ENCODE measurements at regions not wholly inside any gene's neighbourhood (a gene's known extent, or its start where the extent isn't known, plus 50 kb on each side); places are given as distances from the start of the nearest gene placed in this dataset.

- ATAC-seq = no peak
- no peak overlapping the region for H3K4me3 ChIP-seq
- no peak overlapping the region for H3K4me2 ChIP-seq (ENCODE audit: control insufficient read depth, insufficient read depth)
- CTCF ChIA-PET = interaction anchor here (2.5 kb wide), 1 partner anchor 12 kb away, joined by 8 read pairs; no protein-coding TSS in a partner anchor
- H3K79me2 ChIP-seq (ENCODE audit: control insufficient read depth, insufficient read depth, low read length) = no peaks in the 10 kb centered on the region
- H3K9ac ChIP-seq (ENCODE audit: control insufficient read depth, insufficient read depth, low read length) = no peak overlapping the region
- no peaks in the 10 kb centered on the region for H3K27me3 ChIP-seq (replicated peaks in 1 of 2; ENCODE audit: control insufficient read depth in 2 of 2, insufficient read depth in 2 of 2, low read length in 1 of 2)
- RAD21 ChIA-PET (ENCODE audit: unreplicated experiment) = no interaction called here
- WGBS (ENCODE audit: insufficient coverage, insufficient replicate concordance, low lambda C conversion rate, missing lambda C conversion rate) = 83% methylated on average over 3 of the region's 3 CpGs
- no peak overlapping the region for H3K27ac ChIP-seq (ENCODE audit: control insufficient read depth, insufficient read depth)
- intact Hi-C loops (cut with micrococcal nuclease; ENCODE audit: unreplicated experiment) (no loop called here), in situ Hi-C loops (cut with MboI) (no loop called here)
- BruUV-seq (replicated peaks) = no TSS peak
- FAIRE-seq = no peak
- no peaks in the 10 kb centered on the region for H3K36me3 ChIP-seq (ENCODE audit: control insufficient read depth in 2 of 2, insufficient read depth in 2 of 2, low read length in 1 of 2)
- no peaks in the 10 kb centered on the region for H3K4me1 ChIP-seq (ENCODE audit: control insufficient read depth, insufficient read depth, low read length)
- H3K9me3 ChIP-seq (replicated peaks; ENCODE audit: control insufficient read depth, insufficient read depth, low read length) = no peaks in the 10 kb centered on the region
- DNase-seq (ENCODE audit: low read depth, low spot score) = no peak
- SMC1A ChIA-PET (ENCODE audit: uncharacterized antibody, unreplicated experiment) = interaction anchor here (0.6 to 0.9 kb wide), 2 partner anchors 163 to 212 kb away, joined by 3 read pairs; no protein-coding TSS in a partner anchor
- POLR2A ChIA-PET = no interaction called here
- H4K20me1 ChIP-seq (ENCODE audit: control insufficient read depth, insufficient read depth) = no peaks in the 10 kb centered on the region
- no peak overlapping the region for H2AFZ ChIP-seq (ENCODE audit: control insufficient read depth, low read depth, low read length)
- no peak for TF ChIP-seq ZNF274 (IDR thresholded peaks at IDR 0.05; ENCODE audit: insufficient read depth, insufficient read length)
- TF ChIP-seq PRDM15 (CRISPR knock-in tag; IDR thresholded peaks at IDR 0.05) = no peak
- TF ChIP-seq IRF3 (IDR thresholded peaks at IDR 0.05) = no peak
- no peak for TF ChIP-seq EP300 (IDR thresholded peaks at IDR 0.05; ENCODE audit: borderline replicate concordance in 1 of 2, control insufficient read depth in 1 of 2, low read depth in 2 of 2, low read length in 2 of 2)
- TF ChIP-seq RAD21 (IDR thresholded peaks at IDR 0.05; ENCODE audit: insufficient read depth, low read depth, low read length) = no peak
- no peak for TF ChIP-seq PAX5 (IDR thresholded peaks at IDR 0.05; ENCODE audit: borderline replicate concordance, low read depth, low read length)
- no peak for TF ChIP-seq SMARCA5 (IDR thresholded peaks at IDR 0.05)
- no peak for TF ChIP-seq DPF2 (IDR thresholded peaks at IDR 0.05)
- TF ChIP-seq ZNF622 (IDR thresholded peaks at IDR 0.05) = no peak
- TF ChIP-seq CEBPB (IDR thresholded peaks at IDR 0.05; ENCODE audit: borderline replicate concordance in 1 of 2, low read depth in 2 of 2, low read length in 2 of 2) = no peak
- TF ChIP-seq TCF3 (IDR thresholded peaks at IDR 0.05; ENCODE audit: borderline replicate concordance, insufficient read depth, low read depth, low read length) = no peak
- no peak for TF ChIP-seq MAX (IDR thresholded peaks at IDR 0.05; ENCODE audit: low read depth, low read length)
- TF ChIP-seq ATF3 (IDR thresholded peaks at IDR 0.05; ENCODE audit: borderline replicate concordance, extremely low read depth, low read depth, low read length) = no peak
- no peak for TF ChIP-seq ZBTB33 (IDR thresholded peaks at IDR 0.05)
- TF ChIP-seq MEF2A (IDR thresholded peaks at IDR 0.05; ENCODE audit: insufficient read depth, low read depth, low read length) = no peak
These were observed 153.6 kb upstream of the SAMSN1 start for GRCh38 chr21:14699433-14700407.
